Sigmoid colon (tissue), 4 donors: ENCODE measurements at regions not wholly inside any gene's neighbourhood (a gene's known extent, or its start where the extent isn't known, plus 50 kb on each side); places are given as distances from the start of the nearest gene placed in this dataset.
A peak's percentile ranks its signal among the peaks of the same experiment; 100 is the strongest.

ENCODE experiments used
- CTCF ChIP-seq, 4 experiments: fragments of 450-650 bp in 3 of 4; fragments of 200-600 bp in 1 of 4; IDR thresholded peaks; one replicate each; pipeline ENCODE4 v1.5.1; 2016 to 2019; ENCODE audit warnings: antibody characterized with exemption in 4 of 4, mild to moderate bottlenecking in 3 of 4, moderate library complexity in 2 of 4
- EP300 ChIP-seq, 4 donors: sonication (generic); formaldehyde crosslinking; IDR thresholded peaks; one replicate each; pipeline ENCODE4 v1.6.1; 2017; ENCODE audit warnings: antibody characterized with exemption in 4 of 4
- POLR2A ChIP-seq, 2 donors: fragments of 450-650 bp; IDR thresholded peaks; one replicate each; pipeline ENCODE4 v1.6.1; 2016; ENCODE audit warnings: antibody characterized with exemption in 2 of 2, mild to moderate bottlenecking in 2 of 2, moderate library complexity in 2 of 2
- POLR2AphosphoS5 ChIP-seq, 4 donors: sonication (generic); formaldehyde crosslinking; IDR thresholded peaks; one replicate each; pipeline ENCODE4 v1.6.1; 2017; ENCODE audit warnings: antibody characterized with exemption in 4 of 4

- TF ChIP-seq CTCF (IDR thresholded peaks at IDR 0.05) (no peak), POLR2A (IDR thresholded peaks at IDR 0.05) (no peak), POLR2AphosphoS5 (IDR thresholded peaks at IDR 0.05) (peak in 1 of 4 donors; percentile 30), EP300 (IDR thresholded peaks at IDR 0.05) (no peak)
Observed at GRCh38 chr22:27134315-27134701, 476.9 kb downstream of the MIAT start.
